ENCODE measurements at regions not wholly inside any gene's neighbourhood (a gene's known extent, or its start where the extent isn't known, plus 50 kb on each side); places are given as distances from the start of the nearest gene placed in this dataset.

GRCh38 chr20:60240415-60240814, 282.2 kb downstream of the CDH26 start:
- no peak for DNase-seq (ENCODE audit: low read depth, low spot score)

- DNase-seq (ENCODE audit: low read depth, low spot score), result no peak
These were observed 282.8 kb downstream of the CDH26 start for GRCh38 chr20:60240986-60241385.

- DNase-seq (ENCODE audit: low read depth, low spot score), result no peak
These were observed 284.7 kb downstream of the CDH26 start for GRCh38 chr20:60242836-60243505.

- no peak for DNase-seq (ENCODE audit: low read depth, low spot score)
These were observed 286.3 kb downstream of the CDH26 start for GRCh38 chr20:60244373-60245146.

- no peak for DNase-seq (ENCODE audit: low read depth, low spot score)
These were observed 288.5 kb downstream of the CDH26 start for GRCh38 chr20:60246751-60247150.

GRCh38 chr20:60249436-60249835, 291.2 kb downstream of the CDH26 start:
- no peak for DNase-seq (ENCODE audit: low read depth, low spot score)

- DNase-seq (ENCODE audit: low read depth, low spot score), result no peak
These were observed 292.0 kb downstream of the CDH26 start for GRCh38 chr20:60250251-60250650.

- no peak for DNase-seq (ENCODE audit: low read depth, low spot score)
These were observed 294.6 kb downstream of the CDH26 start for GRCh38 chr20:60252866-60253265.

- DNase-seq (ENCODE audit: low read depth, low spot score), result no peak
These were observed 295.2 kb downstream of the CDH26 start for GRCh38 chr20:60253471-60253870.

- DNase-seq (ENCODE audit: low read depth, low spot score), result no peak
These were observed 296.7 kb downstream of the CDH26 start for GRCh38 chr20:60254901-60255411.

GRCh38 chr20:60255415-60255814, 297.2 kb downstream of the CDH26 start:
- DNase-seq (ENCODE audit: low read depth, low spot score), result no peak

GRCh38 chr20:60255866-60256265, 297.6 kb downstream of the CDH26 start:
- no peak for DNase-seq (ENCODE audit: low read depth, low spot score)

GRCh38 chr20:60256811-60257210, 298.6 kb downstream of the CDH26 start:
- no peak for DNase-seq (ENCODE audit: low read depth, low spot score)

- no peak for DNase-seq (ENCODE audit: low read depth, low spot score)
These were observed 299.4 kb downstream of the CDH26 start for GRCh38 chr20:60257671-60258070.

GRCh38 chr20:60258255-60258863, 300.1 kb downstream of the CDH26 start:
- no peak for DNase-seq (ENCODE audit: low read depth, low spot score)

GRCh38 chr20:60261333-60261732, 303.1 kb downstream of the CDH26 start:
- no peak for DNase-seq (ENCODE audit: low read depth, low spot score)

- no peak for DNase-seq (ENCODE audit: low read depth, low spot score)
These were observed 304.9 kb downstream of the CDH26 start for GRCh38 chr20:60262967-60263603.

GRCh38 chr20:60263725-60264709, 305.8 kb downstream of the CDH26 start:
- DNase-seq (ENCODE audit: low read depth, low spot score), result no peak

- DNase-seq (ENCODE audit: low read depth, low spot score), result no peak
These were observed 308.1 kb downstream of the CDH26 start for GRCh38 chr20:60266177-60266823.

- DNase-seq (ENCODE audit: low read depth, low spot score), result no peak
These were observed 310.3 kb downstream of the CDH26 start for GRCh38 chr20:60268491-60268890.
